ENCODE measurements at regions not wholly inside any gene's neighbourhood (a gene's known extent, or its start where the extent isn't known, plus 50 kb on each side); places are given as distances from the start of the nearest gene placed in this dataset.

DNA sequence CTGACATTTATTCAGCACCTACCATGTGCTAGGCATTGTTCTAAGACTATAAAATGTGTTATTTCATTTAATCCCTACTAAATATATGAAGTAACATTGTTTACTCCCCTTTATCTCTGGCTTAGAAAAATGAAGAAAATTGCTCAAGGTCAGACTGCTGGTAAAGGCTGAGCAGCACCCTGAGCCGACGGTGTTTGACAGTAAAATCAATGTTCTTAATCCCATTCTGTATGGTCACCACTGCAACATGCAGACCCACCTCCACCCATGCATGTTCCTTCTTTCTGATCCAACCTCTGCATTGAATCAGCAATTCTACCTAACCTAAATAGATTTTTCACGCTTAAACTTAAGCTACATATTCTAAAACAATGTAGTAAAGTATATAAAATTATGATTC is 216.5 kb downstream of the ZBBX start (continued):
- TF ChIP-seq, protein P1, sequence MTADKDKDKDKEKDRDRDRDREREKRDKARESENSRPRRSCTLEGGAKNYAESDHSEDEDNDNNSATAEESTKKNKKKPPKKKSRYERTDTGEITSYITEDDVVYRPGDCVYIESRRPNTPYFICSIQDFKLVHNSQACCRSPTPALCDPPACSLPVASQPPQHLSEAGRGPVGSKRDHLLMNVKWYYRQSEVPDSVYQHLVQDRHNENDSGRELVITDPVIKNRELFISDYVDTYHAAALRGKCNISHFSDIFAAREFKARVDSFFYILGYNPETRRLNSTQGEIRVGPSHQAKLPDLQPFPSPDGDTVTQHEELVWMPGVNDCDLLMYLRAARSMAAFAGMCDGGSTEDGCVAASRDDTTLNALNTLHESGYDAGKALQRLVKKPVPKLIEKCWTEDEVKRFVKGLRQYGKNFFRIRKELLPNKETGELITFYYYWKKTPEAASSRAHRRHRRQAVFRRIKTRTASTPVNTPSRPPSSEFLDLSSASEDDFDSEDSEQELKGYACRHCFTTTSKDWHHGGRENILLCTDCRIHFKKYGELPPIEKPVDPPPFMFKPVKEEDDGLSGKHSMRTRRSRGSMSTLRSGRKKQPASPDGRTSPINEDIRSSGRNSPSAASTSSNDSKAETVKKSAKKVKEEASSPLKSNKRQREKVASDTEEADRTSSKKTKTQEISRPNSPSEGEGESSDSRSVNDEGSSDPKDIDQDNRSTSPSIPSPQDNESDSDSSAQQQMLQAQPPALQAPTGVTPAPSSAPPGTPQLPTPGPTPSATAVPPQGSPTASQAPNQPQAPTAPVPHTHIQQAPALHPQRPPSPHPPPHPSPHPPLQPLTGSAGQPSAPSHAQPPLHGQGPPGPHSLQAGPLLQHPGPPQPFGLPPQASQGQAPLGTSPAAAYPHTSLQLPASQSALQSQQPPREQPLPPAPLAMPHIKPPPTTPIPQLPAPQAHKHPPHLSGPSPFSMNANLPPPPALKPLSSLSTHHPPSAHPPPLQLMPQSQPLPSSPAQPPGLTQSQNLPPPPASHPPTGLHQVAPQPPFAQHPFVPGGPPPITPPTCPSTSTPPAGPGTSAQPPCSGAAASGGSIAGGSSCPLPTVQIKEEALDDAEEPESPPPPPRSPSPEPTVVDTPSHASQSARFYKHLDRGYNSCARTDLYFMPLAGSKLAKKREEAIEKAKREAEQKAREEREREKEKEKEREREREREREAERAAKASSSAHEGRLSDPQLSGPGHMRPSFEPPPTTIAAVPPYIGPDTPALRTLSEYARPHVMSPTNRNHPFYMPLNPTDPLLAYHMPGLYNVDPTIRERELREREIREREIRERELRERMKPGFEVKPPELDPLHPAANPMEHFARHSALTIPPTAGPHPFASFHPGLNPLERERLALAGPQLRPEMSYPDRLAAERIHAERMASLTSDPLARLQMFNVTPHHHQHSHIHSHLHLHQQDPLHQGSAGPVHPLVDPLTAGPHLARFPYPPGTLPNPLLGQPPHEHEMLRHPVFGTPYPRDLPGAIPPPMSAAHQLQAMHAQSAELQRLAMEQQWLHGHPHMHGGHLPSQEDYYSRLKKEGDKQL (CRISPR knock-in tag; IDR thresholded peaks at IDR 0.05; ENCODE audit: low read depth), result no peak
- TF ChIP-seq TRIM24 (CRISPR knock-in tag; IDR thresholded peaks at IDR 0.05) (no peak), ZNF34 (CRISPR knock-in tag; IDR thresholded peaks at IDR 0.05; ENCODE audit: borderline replicate concordance) (no peak), BRD4 (CRISPR knock-in tag; IDR thresholded peaks at IDR 0.05) (no peak), TBP (CRISPR knock-in tag; IDR thresholded peaks at IDR 0.05) (no peak), ZSCAN9 (CRISPR knock-in tag; IDR thresholded peaks at IDR 0.05; ENCODE audit: borderline replicate concordance) (no peak), ZNF713 (CRISPR knock-in tag; IDR thresholded peaks at IDR 0.05) (no peak)
- TF ChIP-seq, protein P2, sequence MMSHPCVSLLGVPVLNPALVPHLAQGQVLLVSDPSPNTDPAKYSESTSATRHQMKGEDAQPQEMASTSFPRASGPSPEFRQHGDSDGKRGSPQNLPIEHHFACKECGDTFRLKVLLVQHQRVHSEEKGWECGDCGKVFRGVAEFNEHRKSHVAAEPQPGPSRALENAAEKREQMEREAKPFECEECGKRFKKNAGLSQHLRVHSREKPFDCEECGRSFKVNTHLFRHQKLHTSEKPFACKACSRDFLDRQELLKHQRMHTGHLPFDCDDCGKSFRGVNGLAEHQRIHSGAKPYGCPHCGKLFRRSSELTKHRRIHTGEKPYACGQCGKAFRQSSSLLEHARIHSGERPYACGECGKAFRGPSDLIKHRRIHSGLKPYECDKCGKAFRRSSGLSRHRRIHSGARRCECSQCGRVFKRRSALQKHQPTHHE (CRISPR knock-in tag; IDR thresholded peaks at IDR 0.05; ENCODE audit: borderline replicate concordance), result no peak
- TF ChIP-seq, protein P3, sequence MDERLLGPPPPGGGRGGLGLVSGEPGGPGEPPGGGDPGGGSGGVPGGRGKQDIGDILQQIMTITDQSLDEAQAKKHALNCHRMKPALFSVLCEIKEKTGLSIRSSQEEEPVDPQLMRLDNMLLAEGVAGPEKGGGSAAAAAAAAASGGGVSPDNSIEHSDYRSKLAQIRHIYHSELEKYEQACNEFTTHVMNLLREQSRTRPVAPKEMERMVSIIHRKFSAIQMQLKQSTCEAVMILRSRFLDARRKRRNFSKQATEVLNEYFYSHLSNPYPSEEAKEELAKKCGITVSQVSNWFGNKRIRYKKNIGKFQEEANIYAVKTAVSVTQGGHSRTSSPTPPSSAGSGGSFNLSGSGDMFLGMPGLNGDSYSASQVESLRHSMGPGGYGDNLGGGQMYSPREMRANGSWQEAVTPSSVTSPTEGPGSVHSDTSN (CRISPR knock-in tag; IDR thresholded peaks at IDR 0.05), result no peak

Data from HepG2 (cell line).